A673 (cell line): ENCODE measurements at regions not wholly inside any gene's neighbourhood (a gene's known extent, or its start where the extent isn't known, plus 50 kb on each side); places are given as distances from the start of the nearest gene placed in this dataset.
"Not testable (repeated sequence)": the region's sequence is repeated elsewhere in the genome, so short reads cannot be mapped to it uniquely, and the experiment has no call there.

Source experiments
- EZH2 ChIP-seq: fragments of 200-600 bp; sonication (generic); IDR thresholded peaks from 2 replicates; pipeline ENCODE4 v1.6.1; 2017; ENCODE audit warnings: borderline replicate concordance, low read depth, mild to moderate bottlenecking, mixed read lengths, antibody characterized with exemption, low read length; ENCODE audit not compliant: poor library complexity, severe bottlenecking
- TF ChIP-seq, protein P1 (sequence below): fragments of 300-800, 200-600 bp; sonication (generic); conservative IDR thresholded peaks from 2 replicates; pipeline ENCODE4 v1.5.1; 2017; ENCODE audit warnings: low read depth, mild to moderate bottlenecking, antibody characterized with exemption, low read length, moderate library complexity, mixed read lengths

DNA sequence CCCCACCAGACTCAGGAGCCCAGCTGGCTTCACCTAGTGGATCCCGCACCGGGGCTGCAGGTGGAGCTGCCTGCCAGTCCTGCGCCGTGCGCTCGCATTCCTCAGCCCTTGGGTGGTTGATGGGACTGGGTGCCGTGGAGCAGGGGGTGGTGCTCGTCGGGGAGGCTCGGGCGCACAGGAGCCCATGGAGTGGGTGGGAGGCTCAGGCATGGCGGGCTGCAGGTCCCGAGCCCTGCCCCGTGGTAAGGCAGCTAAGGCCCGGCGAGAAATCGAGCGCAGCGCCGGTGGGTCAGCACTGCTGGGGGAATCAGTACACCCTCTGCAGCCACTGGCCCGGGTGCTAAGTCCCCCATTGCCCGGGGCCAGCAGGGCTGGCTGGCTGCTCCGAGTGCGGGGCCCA lies 212.2 kb downstream of the EXOC5 start:
- TF ChIP-seq, protein P1, sequence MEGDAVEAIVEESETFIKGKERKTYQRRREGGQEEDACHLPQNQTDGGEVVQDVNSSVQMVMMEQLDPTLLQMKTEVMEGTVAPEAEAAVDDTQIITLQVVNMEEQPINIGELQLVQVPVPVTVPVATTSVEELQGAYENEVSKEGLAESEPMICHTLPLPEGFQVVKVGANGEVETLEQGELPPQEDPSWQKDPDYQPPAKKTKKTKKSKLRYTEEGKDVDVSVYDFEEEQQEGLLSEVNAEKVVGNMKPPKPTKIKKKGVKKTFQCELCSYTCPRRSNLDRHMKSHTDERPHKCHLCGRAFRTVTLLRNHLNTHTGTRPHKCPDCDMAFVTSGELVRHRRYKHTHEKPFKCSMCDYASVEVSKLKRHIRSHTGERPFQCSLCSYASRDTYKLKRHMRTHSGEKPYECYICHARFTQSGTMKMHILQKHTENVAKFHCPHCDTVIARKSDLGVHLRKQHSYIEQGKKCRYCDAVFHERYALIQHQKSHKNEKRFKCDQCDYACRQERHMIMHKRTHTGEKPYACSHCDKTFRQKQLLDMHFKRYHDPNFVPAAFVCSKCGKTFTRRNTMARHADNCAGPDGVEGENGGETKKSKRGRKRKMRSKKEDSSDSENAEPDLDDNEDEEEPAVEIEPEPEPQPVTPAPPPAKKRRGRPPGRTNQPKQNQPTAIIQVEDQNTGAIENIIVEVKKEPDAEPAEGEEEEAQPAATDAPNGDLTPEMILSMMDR: not testable (repeated sequence)
- TF ChIP-seq EZH2: not testable (repeated sequence)
